Glomerular endothelial cell (primary cell): ENCODE measurements at regions not wholly inside any gene's neighbourhood (a gene's known extent, or its start where the extent isn't known, plus 50 kb on each side); places are given as distances from the start of the nearest gene placed in this dataset.

Experiments
- DNase-seq: peaks from one replicate; pipeline ENCODE4 v3.0.0-alpha.2; 2011; ENCODE audit warnings: low read depth, low spot score; ENCODE audit errors: extremely low read depth

DNA sequence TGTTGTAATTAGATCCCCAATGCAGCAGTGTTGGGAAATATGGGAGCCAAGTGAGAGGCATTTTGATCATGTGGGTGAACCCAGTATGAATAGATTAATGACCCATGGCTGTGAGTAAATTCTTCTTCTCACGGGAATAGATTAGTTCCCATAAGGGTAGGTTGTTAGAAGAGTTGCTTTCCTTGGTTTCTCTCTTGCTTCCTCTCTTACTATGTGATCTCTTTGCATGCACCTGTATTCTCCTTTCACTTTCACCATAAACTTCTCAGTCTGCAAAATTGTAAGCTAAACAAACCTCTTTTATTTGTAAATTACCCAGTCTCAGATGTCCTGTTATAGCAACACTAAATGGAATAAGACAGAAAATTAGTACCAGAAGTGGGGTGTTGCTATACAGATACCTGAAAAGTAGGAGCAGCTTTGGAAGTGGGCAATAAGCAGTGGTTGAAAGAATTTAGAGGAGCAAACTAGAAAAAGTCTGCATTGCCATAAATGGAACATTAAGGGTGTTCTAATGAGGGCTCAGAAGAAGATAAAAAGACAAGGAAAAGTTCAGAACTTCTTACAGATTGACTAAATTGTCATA, 1090.0 kb upstream of the ARRDC3 start:
- no peak for DNase-seq

DNA sequence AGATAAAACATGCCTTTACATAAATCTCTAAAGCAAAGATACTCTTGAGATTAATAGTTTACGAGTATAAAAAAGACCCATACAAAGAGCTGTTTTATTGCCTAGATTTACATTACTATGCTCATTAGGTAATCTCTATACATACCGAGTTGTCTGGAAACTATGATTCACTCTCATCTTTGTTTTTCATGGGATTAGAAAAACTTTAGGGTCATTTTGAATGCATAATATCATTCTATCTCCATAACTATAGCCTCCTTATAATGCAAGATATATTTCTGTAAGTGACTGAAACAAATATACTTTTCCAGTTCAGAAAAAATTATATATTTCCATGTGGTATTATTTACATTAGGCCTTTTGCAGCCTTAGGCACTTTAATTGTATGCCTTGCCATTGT, 1088.7 kb upstream of the ARRDC3 start:
- no peak for DNase-seq

DNA sequence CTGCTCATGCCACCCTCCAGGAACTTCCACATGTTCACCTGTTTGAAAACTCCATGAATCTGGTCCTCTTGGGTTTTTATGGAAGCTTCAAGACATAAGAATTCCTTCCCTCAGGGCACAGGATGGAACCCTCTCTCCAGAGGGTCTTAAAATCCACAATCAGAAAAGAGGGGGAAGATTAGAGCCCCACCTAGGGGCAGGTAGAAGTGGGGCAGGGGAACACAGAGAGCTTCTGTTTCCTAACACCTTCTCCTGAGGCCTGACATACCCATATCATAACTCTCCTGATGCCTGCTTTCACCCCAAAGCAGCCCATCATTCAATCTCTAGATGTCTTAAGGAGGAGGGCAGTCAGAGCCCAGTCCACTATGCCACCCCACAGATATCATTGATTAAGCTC, 1087.7 kb upstream of the ARRDC3 start:
- no peak for DNase-seq

DNA sequence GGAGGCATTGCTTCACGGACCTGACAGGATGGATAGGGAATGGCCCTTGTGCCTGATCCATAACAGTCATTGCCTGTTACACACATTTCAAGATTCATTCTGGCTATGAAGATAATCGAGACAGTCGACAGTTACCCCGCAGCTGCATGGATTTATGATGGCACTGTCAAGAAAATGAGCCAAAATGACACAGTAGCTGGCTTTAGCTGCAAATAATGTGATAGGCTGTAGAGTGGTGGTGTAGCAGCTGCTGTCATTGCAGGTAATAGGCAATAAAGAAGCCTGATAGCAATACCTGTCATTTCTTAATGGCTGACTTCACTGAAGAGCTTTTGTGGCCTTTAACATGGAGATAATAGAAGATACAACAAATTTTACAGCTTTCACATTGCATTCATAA, 1085.2 kb upstream of the ARRDC3 start:
- DNase-seq: no peak

DNA sequence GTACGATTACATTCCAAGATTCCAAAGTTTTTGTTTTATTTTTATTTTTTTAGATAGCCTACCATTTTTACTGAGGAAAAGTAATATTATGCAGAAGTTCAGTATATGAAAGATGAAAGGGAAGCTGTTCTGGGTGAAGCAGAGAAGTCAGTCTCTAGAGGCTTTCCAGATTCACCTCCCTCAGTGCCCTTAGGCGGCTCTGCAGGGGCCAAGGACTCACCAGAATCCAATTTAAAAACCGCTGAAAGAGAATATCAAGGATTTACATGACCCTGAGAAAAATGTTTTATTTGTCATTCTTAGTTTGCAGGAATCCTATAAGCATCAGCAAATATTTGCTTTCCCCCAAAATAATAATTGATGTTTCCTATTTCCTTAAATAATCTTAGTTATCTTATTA, 1084.6 kb upstream of the ARRDC3 start:
- DNase-seq: no peak

DNA sequence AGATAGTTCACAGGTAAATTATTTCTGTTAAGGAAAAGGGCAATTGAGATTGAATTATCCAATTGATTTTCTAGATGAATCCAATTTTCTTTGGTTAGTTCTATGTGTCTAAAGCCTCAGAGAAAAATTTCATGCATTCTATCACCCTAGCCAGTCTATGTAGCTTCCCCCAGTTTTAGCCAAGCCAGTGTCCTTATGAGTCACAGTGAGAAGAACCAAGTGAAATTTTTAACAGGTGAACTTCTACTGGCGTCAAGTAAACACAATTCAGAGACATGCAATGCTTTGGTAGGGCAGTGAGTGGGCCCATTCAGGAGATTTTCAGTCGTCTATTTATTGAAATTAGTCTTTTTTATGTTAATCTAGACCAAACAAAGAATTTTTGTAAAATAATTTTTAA, 1077.4 kb upstream of the ARRDC3 start:
- no peak for DNase-seq

DNA sequence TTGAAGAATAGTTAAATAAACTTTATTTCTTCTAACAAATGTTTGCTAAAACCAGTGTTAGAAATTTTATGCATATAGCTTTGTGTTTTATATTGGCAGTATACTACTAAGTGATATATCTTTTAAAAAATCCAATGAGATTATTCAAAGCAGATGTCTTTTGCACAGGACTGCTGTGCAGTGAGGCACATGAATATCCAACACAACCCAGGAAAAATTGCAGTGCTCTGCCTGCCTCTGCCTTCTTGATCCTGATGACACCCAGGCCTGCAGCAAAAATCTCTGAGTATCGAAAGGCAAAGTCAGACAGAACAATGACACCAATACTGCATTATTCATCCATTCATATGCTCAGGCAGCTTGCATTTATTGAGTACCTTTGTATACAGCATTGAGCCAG, 1076.5 kb upstream of the ARRDC3 start:
- DNase-seq: no peak

DNA sequence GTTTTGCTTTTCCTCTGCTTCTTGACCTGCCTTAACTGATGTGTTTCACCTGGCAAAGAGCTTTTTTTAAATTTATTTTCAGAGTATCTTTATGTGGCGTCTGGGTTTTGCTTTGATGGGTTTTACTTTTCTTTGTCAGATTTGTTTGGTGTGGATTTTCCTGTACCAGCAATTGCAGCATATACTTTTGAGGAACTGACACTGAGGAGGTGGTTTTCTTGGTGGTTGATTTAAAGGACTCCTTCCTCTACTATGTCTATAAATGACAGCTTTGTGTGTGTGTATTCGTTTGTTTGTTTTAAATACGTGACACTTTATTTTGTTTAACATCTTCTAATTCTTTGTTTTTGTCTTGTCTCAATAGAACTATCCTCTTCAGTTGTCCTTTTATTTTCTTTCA, 1071.9 kb upstream of the ARRDC3 start:
- DNase-seq: no peak

DNA sequence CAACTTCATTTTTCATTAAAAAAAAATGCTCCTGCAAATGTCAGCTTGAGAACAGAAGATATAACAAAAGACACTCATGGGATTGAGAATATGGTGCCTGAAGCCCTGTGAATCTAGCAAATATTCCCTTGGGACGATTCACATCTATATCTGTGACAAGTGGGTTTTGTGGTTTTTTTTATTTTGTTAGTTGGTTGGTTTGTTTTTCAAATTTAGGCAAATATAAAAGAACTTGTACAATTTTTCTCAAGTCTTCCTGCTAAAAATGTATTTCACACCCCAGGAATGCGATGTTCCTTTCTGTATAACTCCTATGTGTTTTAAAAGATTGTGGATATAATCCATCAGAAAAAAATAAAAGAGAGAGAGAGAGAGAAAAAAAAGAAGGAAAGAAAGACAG, 1061.8 kb upstream of the ARRDC3 start:
- DNase-seq: no peak

DNA sequence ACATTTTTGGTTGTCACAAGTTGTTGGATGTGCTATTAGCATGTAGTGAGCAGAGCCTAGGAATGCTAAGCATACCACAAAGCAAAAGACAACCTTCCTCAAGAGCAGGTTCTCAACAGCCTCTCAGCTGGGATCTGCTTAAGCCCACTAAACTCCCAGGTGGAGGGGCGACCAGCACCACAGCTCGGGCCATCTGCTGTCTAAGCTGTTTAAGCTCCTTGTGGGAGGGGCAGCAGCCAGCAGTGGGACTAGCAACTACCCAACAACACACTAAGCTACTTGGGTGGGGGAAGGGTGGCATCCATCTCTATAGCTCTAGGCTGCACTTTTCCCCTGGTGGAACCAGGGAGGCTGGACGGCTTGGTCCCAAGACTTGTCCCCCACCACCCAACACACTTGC, 1052.7 kb upstream of the ARRDC3 start:
- no peak for DNase-seq

DNA sequence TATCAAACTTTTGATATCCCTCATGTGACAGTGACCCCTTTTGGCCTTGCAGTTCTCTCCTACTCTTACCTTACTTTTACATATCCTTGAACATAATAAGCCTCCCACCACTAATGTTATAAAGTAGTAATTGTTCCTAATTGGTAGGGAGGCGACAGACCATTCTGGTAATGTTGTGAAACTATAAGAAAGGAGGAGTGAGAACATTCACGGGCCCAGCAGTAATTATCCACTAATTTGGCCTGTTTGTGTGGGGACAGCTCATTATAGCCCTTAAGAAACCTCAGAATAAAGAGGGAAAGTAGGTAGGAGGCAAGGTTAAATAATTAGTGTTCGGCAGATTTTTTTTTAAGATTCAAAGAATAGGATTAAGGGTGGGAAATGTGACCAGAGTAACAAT, 1046.5 kb upstream of the ARRDC3 start:
- DNase-seq: no peak

DNA sequence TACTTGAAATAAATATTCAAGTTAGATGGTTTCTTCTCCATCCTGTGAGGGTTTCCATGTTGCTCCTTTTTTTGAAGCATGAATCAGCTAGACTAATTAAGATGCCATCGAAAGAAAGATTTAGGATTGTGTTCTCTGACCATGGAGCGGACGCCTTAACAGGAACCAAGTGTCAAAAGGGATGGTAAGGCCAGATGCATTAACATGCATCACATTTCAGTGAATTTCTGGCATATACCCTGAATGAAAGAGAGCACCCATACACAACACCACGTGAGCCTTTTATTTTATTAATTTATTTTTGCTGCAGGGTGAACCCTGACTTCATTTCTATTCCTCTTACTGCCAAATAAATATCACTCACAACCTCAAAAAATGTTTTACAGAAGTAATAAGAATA, 1045.3 kb upstream of the ARRDC3 start:
- no peak for DNase-seq

DNA sequence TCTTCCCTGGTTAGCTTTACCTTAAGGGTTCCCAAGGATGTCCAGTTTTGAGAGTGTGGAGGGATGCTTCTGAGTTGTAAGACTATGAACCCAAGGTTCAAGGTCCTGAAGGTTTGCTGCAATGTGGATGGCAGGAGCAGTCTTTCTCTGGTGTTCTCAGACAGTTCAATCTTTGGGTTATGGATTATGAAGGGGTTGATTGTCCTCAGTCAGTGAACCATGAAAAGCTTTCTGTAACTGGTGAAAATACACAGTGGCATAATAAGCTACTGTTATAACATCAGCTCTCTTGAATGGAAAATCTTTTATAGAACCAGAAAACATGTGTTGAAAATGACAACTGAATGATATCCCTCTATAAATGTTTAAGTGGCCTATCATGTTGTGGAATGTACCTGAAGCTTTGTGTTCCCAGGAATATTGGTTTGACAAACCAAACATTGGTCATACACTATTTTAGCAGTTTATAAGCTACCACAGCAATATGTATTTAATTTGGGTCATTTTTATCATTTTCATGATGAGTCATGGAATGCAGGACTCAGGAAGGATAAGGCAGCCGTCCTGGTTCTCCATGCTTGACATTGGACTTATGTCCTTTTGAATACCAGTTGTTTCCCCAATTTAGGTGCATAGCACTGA, 1041.8 kb upstream of the ARRDC3 start:
- no peak for DNase-seq

DNA sequence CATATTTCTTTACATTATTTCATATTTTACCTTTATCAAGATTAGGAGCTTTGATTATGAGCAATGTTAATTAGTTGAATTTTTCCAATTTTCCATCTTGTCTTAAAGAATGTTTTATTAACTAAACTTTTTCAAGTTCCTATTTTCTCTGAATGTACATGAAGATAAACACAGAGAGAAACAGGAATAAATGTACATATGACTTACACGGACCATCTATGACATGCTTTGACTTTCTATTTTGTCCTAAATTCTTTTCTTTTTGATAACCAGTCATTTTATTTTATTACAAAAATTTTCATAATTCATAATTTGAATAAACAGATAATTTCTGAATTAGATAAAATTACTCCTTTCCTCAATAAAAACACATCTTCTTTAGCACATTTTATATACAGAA, 1038.8 kb upstream of the ARRDC3 start:
- no peak for DNase-seq

DNA sequence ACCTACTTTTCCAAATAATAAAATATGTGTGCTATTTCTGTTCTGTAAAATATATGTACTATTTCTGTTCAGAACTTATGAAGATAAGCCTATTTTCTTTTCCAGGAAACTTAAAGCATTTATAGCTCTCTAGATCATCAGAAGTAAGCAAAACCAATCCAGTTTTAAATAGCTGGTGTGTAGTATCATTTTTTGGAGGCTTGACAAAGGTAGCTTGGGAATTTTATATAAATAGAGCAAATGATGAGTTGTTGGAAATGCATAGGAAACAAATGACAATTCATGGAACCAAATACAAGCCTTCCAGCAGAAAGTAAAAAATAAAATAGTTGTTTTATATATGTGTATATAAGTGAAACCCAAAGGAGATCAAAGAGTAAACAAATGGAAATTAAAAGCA, 1038.1 kb upstream of the ARRDC3 start:
- DNase-seq: no peak

DNA sequence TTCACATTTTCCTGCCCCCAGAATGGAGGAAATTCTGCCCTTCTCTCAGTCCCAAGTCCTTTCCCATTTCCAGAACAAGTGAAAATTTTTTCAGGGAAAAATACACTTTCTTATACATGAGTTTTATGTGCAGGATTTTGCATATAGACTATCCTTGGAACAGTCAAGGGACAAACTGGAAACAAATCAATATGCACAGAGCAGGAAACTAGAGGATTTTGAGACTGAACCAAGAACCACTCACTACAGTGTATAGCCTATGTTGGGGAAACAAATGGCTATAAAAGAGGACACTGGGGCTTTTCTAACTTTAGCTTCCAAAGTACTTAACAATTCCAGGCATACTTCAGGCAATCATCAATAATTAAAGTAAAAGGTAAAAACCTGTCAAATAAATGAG, 1036.1 kb upstream of the ARRDC3 start:
- no peak for DNase-seq

DNA sequence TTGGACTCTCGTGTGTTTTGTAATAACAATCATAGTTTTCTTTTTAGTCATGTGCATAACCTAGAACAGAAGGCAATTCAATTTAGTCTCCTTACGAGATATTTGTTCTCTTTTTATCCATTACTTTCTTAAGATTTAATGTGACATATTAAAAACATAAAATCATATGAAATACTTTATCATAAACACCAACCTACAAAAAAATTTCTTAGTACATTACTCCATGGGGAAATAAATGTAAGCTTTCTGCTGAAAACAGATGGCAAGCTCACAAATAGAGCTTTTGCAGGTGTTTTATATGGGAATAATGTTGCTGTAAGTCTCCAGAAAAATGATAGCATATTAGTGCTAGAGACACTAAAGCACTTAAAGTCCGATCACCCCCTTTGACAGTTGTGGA, 1035.2 kb upstream of the ARRDC3 start:
- no peak for DNase-seq

DNA sequence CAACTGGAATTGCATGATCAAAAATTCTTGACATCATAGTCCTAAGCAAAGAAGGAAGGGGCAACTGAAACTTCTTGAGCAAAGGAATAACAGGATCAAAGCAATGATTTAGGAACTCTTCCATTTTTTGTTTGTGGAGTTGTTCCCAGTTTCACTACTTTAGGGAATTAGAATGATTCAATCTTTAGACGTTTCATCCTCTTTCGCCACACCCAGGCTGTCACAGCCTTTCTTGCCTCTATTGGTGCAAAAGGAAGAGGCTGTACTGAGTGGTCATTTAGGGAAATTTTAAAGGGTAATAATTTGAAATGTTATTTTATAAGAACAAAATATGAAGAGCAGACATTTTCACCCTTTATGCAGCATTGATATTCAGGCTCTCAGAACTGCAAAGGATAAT, 1026.0 kb upstream of the ARRDC3 start:
- DNase-seq: no peak

DNA sequence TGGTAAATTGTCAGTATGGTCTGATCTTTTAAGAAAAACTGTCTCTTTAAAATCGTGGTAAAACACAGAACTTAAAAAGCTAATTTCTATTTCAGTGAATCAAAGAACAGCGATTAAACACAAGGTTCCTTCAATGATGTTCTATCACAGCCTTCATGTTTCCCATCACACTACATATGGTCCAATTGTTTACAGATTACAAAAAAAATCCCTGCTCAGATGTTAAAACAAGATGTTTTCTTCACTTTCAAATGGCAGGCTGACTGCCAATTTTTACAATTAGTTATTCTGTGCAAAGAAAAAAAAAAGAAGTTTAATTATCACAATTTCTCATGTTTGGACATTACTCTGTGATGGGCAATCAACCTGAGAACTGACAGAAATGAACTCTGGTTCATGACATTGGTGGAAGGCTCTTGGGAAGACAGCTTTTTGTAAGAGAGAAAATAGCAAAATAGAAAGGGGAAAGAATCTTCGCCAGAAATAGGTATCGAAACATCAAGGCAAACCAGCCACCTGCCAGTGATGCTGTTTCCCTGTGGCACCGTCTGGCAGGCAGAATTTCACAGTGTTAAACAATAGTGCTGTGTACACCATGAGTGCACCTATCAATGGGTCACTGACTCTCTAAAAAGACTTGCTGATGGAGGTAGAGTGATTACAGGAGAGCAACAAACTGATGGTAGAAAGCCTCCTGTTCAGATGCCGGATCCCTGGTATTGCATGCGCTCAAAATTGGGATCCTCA, 1020.0 kb upstream of the ARRDC3 start:
- DNase-seq: no peak

DNA sequence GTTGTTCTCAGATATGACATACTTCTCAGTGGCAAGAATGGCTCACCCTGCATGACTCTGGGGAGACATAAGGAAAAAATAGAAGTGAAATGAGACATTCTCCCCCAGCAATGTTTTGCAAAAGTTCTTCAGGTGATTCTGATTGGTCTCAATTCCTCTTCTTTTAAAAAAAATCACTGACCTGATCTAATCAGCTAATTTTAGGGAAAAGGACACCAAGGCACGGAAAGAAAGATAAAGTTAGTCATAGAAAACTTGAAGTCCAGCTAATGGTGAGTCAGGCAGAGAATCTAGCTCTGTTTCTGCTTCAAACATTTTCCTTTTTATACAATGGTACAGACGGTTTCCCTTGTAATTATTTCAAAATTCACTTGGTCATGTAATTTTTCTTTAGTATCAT, 1018.9 kb upstream of the ARRDC3 start:
- no peak for DNase-seq

DNA sequence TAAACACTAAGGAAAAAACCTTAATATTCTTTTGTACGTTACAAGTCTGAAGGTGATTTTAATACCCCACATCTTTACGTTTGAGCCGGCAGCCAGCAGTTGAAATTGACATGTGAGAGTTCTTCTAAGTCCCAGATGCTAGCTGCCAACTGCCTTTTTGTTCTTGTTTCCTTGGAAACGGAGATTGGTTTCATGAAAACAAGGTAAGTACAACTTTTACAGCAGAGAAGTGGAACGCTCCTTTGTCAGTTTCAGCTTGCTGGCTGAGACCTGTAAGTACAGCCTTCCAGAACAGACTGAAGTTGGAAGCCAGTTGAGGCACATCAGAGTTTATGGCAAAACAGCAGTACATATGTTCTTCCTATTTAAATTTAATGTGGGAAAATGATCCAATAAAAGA, 1018.4 kb upstream of the ARRDC3 start:
- DNase-seq: no peak

DNA sequence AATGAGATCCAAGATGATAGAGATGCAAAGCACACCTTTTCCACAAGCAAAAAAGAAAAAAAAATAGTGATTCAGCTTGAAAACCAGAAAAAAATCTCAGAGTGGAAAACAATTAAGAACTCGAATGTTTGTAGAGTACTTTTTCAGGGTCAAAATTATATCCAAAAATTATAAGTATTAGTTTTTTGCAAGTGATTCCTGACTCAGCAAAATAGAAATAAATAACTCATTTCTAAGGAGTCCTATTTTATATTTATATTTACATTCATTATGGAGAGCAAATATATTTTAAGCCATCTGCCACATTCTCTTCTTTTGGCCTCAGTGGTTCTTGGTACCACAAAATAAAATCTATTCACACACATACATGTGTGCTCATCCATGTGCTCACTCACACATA, 1011.8 kb upstream of the ARRDC3 start:
- DNase-seq: no peak

DNA sequence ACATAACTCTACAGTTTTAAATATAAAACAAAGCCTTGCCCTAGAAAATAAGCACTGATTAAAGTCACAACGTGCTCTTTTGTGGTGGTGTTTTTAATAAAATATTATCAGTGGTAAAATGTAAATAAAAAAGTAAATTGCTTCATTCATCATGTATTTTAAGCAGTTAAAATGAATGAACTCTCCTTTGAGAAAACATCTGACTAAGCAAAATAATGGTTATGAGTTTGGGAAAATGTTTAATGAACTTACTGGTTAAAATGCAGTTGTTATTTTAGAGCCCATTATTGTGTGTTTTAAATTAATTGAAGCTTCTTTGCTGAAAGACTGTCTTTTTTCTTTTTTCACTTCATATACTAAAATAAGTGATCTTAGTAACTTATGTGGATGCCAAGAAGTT, 1007.5 kb upstream of the ARRDC3 start:
- DNase-seq: no peak
